ENCODE measurements at regions not wholly inside any gene's neighbourhood (a gene's known extent, or its start where the extent isn't known, plus 50 kb on each side); places are given as distances from the start of the nearest gene placed in this dataset.
"Not testable (repeated sequence)": the region's sequence is repeated elsewhere in the genome, so short reads cannot be mapped to it uniquely, and the experiment has no call there.

DNA sequence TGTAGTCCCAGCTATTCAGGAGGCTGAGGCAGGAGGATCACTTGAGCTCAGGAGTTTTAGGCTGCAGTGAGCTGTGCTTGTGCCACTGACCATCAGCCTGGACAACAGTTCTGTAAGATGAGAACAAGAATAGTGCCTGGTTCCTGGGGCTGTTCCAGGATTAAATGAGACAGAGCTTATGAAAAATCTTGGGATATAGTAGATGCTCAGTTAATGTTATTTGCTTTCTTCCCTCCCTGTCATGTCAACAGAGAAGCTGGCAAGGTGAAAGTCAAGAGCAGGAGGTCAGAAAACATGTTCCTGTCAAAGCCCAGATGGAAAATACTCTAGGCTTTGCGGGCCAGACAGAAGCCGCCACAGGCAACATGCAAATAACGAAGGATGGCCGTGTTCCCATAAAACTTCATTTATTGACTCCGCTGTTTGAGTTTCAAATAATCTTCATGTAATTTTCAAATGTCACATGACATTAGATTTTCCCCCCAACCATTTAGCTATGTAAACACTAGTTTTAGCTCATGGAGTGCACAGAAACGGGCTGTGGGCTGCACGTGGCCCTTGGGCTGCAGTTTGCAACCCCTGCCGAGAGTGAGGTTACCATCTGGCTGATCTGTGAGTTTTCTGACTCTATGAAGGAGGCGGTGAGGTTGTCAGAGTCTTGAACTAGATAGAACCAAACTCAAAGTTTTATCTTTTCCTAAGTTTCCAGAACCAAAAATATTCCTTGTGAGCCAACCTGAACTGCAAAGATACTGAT, 63.4 kb upstream of the PMEPA1 start:
- Mint-ChIP-seq H3K9me3 (no peaks in the 10 kb centered on the region), H3K36me3 (no peaks in the 10 kb centered on the region), H3K27me3 (peaks cover 51% of the 10 kb centered on the region), H3K4me1 (peaks cover 4% of the 10 kb centered on the region), H3K4me3 (no peak overlapping the region), H3K27ac (no peak overlapping the region)
- no peak for ATAC-seq

DNA sequence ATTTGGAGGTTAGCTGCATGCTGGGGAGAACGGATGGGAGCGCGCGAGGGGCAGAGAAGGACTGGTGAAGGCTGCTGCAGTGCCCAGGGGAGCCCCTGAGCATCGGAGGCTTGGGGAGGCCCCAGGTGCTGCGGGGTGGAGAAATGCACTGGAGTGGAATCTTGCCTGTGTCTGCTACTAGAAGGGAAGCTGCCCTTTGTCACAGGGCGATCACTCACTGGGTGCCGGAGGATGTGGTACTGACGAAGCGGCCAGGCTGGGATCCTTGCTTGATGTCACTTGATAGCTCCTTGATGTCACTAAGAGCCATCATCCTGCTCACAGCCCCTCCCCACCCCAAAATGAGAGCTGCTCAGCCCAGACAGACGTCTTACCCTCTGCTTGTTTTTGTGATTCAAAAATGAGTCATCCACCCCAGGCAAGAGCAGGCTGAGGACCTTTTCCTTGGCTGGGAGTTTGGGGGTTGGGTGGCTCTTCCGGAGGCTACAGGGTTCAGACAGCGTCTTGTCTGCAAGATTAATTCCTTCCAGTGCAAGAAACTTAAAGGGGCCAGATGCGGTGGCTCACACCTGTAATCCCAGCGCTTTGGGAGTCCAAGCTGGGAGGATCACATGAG, 62.6 kb upstream of the PMEPA1 start:
- Mint-ChIP-seq H3K27me3 (peaks cover 51% of the 10 kb centered on the region), H3K4me3 (no peak overlapping the region), H3K36me3 (no peaks in the 10 kb centered on the region), H3K9me3 (no peaks in the 10 kb centered on the region), H3K4me1 (peaks cover 4% of the 10 kb centered on the region), H3K27ac (no peak overlapping the region)
- peak; percentile 48 for ATAC-seq

GRCh38 chr20:57770852-57771720, 61.3 kb upstream of the PMEPA1 start:
- Mint-ChIP-seq H3K9me3 (no peaks in the 10 kb centered on the region), H3K36me3 (no peaks in the 10 kb centered on the region), H3K4me1 (peaks cover 4% of the 10 kb centered on the region), H3K27me3 (peaks cover 51% of the 10 kb centered on the region), H3K27ac (no peak overlapping the region), H3K4me3 (no peak overlapping the region)
- no peak for ATAC-seq

DNA sequence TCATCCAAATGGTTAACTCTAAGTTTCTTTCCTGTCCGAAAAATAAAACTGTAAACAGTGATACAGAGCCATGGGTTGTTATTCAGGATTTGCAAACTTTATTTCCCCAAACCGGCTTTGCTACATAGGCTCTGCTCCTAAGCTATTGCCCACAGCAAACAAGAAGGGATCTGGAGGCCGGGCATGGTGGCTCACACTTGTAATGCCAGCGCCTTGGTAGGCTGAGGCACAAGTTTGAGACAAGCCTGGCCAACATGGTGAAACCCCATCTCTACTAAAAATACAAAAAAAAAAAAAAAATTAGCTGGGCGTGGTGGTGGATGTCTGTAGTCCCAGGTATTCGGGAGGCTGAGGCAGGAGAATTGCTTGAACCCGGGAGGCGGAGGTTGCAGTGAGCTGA, 60.6 kb upstream of the PMEPA1 start:
- H3K27ac Mint-ChIP-seq, H3K36me3 Mint-ChIP-seq, H3K4me1 Mint-ChIP-seq, ATAC-seq, H3K4me3 Mint-ChIP-seq, H3K9me3 Mint-ChIP-seq: not testable (repeated sequence)
- peaks cover 46% of the 10 kb centered on the region for H3K27me3 Mint-ChIP-seq

DNA sequence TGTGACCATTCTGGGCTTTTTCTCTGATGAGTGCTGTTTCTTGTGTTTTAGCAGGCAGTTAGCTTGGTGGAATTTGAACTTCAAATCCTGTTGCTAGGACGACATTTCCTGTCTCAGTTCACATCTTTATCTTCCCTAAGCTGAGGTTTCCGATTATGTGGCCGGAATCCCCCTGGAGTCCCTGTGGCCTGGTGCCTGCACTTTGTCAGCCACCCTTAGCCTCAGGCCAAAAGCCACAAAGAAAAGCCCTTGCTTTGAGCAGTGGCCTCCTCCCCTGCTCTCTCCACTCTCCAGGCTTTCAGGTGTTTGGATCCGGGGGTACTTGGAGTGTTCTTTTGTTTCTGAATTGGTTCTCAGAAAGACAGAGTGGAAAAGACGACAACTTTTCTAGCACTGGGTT, 59.9 kb upstream of the PMEPA1 start:
- no peak overlapping the region for H3K27ac Mint-ChIP-seq
- no peaks in the 10 kb centered on the region for H3K36me3 Mint-ChIP-seq
- ATAC-seq, result no peak
- H3K27me3 Mint-ChIP-seq, result peaks cover 39% of the 10 kb centered on the region
- no peak overlapping the region for H3K4me3 Mint-ChIP-seq
- H3K4me1 Mint-ChIP-seq, result peaks cover 4% of the 10 kb centered on the region
- H3K9me3 Mint-ChIP-seq, result no peaks in the 10 kb centered on the region

DNA sequence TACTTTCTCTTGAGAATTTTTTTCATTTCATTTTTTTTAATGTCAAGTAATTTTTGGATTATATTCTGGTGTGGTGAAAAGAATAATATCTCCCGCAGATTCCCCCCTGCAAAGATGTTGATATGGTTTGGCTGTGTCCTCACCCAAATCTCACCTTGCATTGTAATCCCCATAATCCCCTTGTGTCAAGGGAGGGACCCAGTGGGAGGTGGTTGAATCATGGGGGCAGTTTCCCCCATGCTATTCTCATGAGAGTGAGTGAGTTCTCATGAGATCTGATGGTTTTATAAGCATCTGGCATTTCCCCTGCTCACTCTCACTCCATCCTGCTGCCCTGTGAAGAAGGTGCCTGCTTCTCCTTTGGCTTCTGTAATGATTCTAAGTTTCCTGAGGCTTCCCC, 58.7 kb upstream of the PMEPA1 start:
- H3K9me3 Mint-ChIP-seq, result peaks cover 3% of the 10 kb centered on the region

GRCh38 chr20:57767441-57767840, 57.6 kb upstream of the PMEPA1 start:
- no peak overlapping the region for H3K4me3 Mint-ChIP-seq
- peaks cover 34% of the 10 kb centered on the region for H3K27me3 Mint-ChIP-seq
- ATAC-seq, result no peak
- H3K4me1 Mint-ChIP-seq, result peaks cover 4% of the 10 kb centered on the region
- peaks cover 5% of the 10 kb centered on the region for H3K9me3 Mint-ChIP-seq
- H3K36me3 Mint-ChIP-seq, result no peaks in the 10 kb centered on the region
- H3K27ac Mint-ChIP-seq, result no peak overlapping the region

More for the DNA sequence above, 58.7 kb upstream of the PMEPA1 start:
- Mint-ChIP-seq H3K4me3 (no peak overlapping the region), H3K27me3 (peaks cover 34% of the 10 kb centered on the region), H3K27ac (no peak overlapping the region), H3K36me3 (no peaks in the 10 kb centered on the region), H3K4me1 (peaks cover 4% of the 10 kb centered on the region)
- ATAC-seq, result no peak

DNA sequence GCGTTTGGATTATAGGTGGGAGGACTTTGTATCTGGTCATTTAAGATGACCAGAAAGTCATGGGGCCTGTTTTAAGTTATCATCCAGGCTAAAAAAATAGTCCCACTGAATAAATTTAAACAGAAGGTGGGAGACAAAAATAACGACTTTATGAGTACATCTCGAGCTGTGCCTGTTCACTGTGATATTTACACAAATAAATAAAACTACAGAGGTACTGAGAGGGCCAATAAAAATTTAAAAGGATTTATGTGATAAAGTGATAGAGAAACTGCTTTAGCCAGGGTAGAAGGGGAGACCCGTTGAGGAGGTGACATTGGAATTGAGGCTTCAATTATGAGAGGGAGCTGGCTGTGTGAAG, 53.4 kb upstream of the PMEPA1 start:
- ATAC-seq, result no peak
- Mint-ChIP-seq H3K9me3 (peaks cover 5% of the 10 kb centered on the region), H3K27ac (no peak overlapping the region), H3K4me1 (no peaks in the 10 kb centered on the region), H3K36me3 (no peaks in the 10 kb centered on the region), H3K27me3 (peaks cover 38% of the 10 kb centered on the region), H3K4me3 (no peak overlapping the region)

GRCh38 chr20:57762531-57763234, 52.9 kb upstream of the PMEPA1 start:
- Mint-ChIP-seq H3K9me3 (peaks cover 5% of the 10 kb centered on the region), H3K4me1 (no peaks in the 10 kb centered on the region), H3K27me3 (peaks cover 40% of the 10 kb centered on the region), H3K4me3 (no peak overlapping the region), H3K36me3 (no peaks in the 10 kb centered on the region), H3K27ac (no peak overlapping the region)
- ATAC-seq, result no peak

DNA sequence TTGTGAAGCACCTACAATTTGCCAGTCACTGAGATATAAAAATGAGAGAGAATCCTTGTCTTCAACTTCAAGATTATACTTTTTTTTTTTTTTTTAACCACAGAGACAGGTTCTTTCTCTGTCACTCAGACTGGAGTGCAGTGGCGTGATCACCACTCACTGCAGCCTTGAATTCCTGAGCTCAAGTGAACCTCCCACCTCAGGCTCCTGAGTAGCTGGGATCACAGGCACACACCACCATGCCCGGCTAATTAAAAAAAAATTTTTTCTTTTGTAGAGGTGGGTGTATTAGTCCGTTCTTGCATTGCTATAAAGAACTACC, 51.6 kb upstream of the PMEPA1 start:
- H3K27me3 Mint-ChIP-seq, result peaks cover 40% of the 10 kb centered on the region
- H3K27ac Mint-ChIP-seq, result no peak overlapping the region
- no peaks in the 10 kb centered on the region for H3K36me3 Mint-ChIP-seq
- ATAC-seq, result no peak
- H3K4me3 Mint-ChIP-seq, result no peak overlapping the region
- H3K4me1 Mint-ChIP-seq, result no peaks in the 10 kb centered on the region
- peaks cover 5% of the 10 kb centered on the region for H3K9me3 Mint-ChIP-seq

DNA sequence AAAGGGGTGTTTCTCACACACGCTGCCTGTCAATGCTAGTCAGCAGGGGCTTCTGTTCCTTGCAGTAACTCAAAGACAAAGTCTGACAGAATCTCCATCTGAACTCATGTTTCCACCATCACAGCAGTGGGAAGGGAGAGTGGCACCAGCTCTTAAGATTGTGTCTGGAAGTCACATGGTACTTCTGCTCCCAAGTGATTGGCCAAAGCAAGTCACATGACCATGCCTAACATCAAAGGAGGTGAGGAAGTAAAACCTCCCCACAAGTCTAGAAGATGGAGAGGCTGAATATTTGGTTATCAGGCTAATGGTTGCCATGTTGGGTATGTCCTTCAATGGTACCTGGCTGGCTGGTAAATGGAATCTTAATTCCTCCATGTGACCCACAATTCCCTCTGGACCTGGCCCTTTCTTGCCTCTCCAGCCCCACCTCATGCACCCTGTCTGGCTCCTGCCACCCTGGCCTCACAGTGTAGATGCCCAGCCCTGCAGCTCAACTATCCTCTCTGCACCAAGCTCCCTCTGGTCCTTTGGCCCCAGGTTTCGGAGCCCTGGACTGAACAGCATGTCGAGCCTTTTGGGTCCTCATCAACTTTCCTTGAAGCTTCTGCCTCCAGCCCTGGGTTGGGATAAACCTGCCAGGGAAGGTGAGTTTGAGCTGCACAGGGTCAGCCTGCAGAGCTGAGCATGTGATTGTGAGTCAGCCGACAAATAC, 51.0 kb upstream of the PMEPA1 start:
- no peaks in the 10 kb centered on the region for H3K36me3 Mint-ChIP-seq

DNA sequence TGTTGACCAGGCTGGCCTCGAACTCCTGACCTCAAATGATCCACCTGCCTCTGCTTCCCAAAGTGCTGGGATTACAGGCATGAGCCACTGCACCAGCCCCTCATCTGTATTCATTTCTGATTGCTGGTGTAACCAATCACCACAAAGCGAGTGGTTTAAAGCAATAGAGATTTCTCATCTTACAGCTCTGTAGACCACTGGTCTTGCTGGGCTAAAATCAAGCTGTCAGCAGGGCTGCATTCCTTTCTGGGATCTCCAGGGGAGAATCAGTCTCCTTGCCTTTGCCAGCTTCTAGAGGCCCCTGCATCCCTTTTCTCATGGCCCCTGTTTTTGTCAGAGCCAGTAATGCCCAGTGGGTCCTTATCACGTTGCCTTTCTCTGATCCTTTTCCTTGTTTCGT, 49.9 kb upstream of the PMEPA1 start:
- Mint-ChIP-seq H3K27ac (no peak overlapping the region), H3K36me3 (no peaks in the 10 kb centered on the region), H3K4me3 (no peak overlapping the region), H3K4me1 (no peaks in the 10 kb centered on the region), H3K9me3 (peaks cover 5% of the 10 kb centered on the region), H3K27me3 (peaks cover 55% of the 10 kb centered on the region)
- ATAC-seq, result no peak

More for the DNA sequence above, 51.0 kb upstream of the PMEPA1 start:
- Mint-ChIP-seq H3K27me3 (peaks cover 44% of the 10 kb centered on the region), H3K27ac (no peak overlapping the region), H3K4me1 (no peaks in the 10 kb centered on the region), H3K9me3 (peaks cover 5% of the 10 kb centered on the region), H3K4me3 (no peak overlapping the region)
- no peak for ATAC-seq
